ENCODE measurements at regions not wholly inside any gene's neighbourhood (a gene's known extent, or its start where the extent isn't known, plus 50 kb on each side); places are given as distances from the start of the nearest gene placed in this dataset.

- no peak for DNase-seq
These were observed 116.0 kb upstream of the ETAA1 start for GRCh38 chr2:67281101-67281500.

GRCh38 chr2:67283641-67284040 is 113.5 kb upstream of the ETAA1 start:
- no peak for DNase-seq

- no peak for DNase-seq
These were observed 110.0 kb upstream of the ETAA1 start for GRCh38 chr2:67286981-67287759.

- no peak for DNase-seq
These were observed 107.9 kb upstream of the ETAA1 start for GRCh38 chr2:67289271-67289670.

DNA sequence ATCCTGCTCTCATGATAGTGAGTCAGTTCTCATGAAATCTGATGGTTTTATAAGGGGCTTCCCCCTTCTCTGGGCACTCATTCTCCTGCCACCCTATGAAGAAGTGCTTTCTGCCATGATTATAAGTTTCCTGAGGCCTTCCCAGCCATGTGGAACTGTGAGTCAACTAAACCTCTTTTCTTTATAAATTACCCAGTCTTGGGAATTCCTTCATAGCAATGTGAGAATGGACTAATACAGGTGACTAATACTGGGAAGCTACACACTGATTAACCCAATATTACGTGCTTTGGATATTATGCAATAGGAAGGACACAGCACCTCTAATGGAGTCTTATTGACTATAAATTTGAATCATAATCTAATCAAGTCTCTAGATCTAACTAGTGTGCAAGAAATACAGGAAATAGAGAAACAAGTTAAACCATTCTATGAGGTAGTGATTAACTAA is 107.2 kb upstream of the ETAA1 start:
- no peak for DNase-seq

- no peak for DNase-seq
These were observed 106.5 kb upstream of the ETAA1 start for GRCh38 chr2:67290451-67291290.

DNA sequence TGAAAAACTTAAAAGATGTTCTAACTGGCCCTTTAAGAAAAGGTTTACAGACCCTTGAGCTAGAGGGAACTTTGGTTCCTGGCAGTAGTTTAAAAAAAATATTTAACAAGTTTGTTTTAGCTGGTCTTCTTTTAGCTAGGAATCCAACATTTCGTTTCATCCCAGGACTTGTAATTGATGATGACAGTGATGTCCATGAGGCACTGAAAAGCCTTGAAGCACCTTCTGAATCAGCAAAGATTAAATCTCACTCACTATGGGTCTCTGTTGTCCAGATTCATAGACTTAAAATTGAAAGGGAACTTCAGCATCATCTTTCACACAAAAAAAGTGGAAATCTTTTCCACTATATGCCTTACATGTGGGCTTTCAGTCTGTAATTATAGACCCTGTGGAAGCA is 102.9 kb upstream of the ETAA1 start:
- no peak for DNase-seq

DNA sequence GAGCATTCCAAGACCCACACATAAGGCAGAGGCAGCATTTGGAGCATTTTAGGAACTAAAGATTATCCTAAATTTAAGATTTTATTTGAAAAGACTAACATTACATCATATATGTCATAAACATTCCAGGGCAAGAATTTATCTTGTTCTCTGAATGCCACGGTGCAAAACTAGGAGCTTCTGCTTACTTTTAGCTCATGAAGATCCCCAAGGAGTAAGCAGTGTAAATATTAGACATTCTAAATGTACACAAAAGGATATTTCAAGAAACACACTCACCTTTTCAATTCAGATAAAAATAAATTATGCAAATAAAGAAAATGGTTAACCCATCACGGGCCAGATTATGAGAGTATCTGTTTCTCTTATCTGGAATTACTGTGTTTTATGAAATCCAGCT is 101.7 kb upstream of the ETAA1 start:
- DNase-seq: no peak

DNA sequence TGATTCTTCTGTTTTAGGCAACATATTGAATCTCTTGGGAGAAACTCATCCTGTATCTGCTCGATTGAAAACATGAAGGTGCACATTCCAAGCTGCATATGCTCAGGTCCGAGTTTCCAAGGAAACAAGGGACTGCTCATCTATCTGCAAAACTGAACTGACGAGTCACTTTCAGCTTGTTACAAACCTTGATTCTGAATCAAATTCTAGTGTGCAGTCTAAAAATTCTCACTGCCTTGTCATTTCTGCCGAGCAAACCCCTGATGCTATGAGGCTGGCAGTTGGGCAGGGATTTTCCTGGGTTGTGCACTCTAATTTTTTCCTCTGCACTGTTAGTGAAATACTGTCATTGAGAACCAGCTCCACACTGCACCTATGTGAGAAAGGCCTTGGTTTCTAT is 101.3 kb upstream of the ETAA1 start:
- DNase-seq: peak in 9 of 58 donors; percentile 1 to 72 (median 15)

GRCh38 chr2:67304300-67304890 is 92.7 kb upstream of the ETAA1 start:
- no peak for DNase-seq

DNA sequence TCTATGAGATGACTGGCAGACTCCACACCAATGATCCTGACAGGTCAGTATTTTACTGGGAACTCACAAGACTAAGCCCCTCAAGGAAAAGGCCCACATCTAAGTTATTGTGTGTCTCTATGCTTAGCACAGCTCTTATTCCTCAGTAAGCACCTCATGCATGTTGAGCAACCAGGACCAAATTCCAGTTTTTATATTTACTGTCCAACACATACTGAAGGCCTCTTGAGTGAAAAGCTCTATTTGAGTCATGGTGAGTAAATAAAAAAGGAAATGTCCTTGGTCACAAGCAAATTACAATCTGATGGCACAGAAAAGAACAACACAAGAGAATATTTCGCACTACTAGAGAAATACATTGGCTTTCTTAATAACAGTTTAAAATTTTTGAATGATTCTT is 87.9 kb upstream of the ETAA1 start:
- no peak for DNase-seq

DNA sequence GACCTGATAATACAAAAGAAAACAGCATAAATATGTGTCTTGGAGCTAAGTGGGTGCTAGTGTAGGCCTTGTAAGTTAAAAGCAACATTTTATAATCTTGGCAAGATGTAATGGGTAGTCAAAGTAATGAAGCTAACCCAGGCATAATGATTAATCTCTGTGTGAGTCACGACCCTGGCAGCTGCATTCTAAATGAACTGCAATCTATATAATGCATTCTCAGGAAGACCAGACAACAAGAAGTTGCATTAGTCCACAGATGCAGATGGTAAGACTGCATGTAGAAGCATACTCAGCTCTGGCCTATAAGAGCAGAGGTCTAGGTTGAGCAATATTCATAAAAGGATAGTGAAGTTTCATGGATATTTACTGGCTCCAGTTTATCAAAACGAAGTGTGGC is 85.6 kb upstream of the ETAA1 start:
- no peak for DNase-seq

- DNase-seq: no peak
These were observed 84.3 kb upstream of the ETAA1 start for GRCh38 chr2:67312871-67313270.

DNA sequence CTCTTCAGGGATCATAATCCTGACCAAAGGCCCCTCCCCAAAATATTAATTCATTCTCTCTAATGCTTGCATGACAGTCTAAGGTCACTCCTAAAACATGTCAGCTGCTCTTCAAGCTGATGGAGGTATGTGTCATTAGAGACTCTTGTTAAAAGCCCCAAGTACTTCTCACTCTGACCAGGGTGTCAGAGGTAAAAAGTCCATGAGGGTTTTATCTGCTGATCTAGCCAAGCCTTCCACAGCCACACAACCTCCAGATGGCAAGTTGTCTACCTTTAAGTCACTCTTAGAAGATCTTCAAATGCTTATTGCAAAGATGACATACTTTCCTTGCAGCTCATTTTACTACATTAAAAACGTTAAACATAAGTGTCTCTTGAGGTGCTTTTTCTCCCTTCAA is 83.6 kb upstream of the ETAA1 start:
- no peak for DNase-seq

GRCh38 chr2:67318031-67318430 is 79.1 kb upstream of the ETAA1 start:
- no peak for DNase-seq

DNA sequence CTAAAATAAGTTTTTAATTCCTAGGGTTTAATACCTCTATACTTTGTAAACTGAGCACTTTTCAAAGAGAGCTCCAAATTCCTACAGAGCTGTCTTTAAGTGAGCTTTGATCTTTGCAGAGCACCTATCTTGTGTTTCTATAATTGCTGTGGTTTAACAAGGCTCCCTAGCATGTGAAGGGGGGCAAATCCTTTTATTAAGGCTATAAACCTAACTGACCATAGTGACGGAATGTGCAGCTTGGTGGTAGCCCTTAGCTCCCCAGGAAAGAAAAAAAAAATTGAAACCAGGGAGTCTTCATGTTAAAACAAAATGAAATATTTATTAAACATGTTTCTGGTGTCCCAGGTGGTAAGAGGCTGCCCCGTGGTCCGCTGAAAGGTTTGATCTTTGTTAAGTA is 78.6 kb upstream of the ETAA1 start:
- no peak for DNase-seq

- DNase-seq: no peak
These were observed 78.1 kb upstream of the ETAA1 start for GRCh38 chr2:67318993-67319481.

- DNase-seq: no peak
These were observed 76.1 kb upstream of the ETAA1 start for GRCh38 chr2:67320861-67321587.

DNA sequence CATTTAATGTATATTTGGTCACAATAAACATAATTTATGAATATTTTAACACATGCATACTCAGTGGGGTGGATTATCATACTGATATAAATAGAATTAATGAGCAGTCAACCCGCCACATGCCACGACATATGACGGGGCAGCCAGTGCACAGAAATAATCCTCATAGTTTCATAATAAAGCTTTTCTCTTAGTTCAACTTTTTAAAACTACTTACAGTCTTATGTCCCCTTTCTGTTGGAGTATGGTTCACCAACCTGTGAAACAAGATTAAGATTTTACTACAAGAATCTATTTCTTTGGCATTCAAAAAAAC is 75.6 kb upstream of the ETAA1 start:
- DNase-seq: no peak

DNA sequence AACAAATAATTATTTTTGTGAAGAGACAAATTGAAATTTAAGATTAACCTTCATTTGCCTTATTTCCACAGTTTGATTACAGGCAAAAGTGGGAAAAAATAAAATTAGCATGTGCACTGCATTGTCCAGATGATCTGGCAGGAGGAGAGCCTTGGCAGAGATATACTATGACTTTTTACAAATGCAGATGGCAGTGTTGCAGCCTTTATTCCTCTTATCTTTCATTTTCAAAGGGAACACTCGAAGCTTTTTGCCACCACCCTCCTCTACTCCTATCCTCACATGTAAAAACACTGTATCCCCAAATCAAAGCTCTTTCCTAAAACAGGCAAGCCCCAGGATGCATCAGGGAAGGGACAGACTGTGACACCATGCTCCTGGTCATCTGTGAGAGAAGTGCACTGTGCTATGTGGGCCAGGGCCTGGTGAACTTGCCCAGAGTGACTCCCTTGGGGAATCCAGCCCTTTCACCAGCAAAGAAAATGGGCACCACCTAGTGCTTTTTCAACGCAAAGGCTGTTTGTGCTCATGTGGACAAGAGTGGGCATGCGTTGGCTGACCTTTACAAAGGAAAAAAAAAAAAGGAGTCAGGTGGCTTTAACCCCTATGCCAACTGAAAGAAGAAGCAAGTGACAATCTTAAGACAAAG is 74.7 kb upstream of the ETAA1 start:
- DNase-seq: peak in 20 of 58 donors; percentile 1 to 15 (median 2)
